Esophagus muscularis mucosa (tissue), 3 donors: ENCODE measurements at regions not wholly inside any gene's neighbourhood (a gene's known extent, or its start where the extent isn't known, plus 50 kb on each side); places are given as distances from the start of the nearest gene placed in this dataset.

ENCODE experiments used
- CTCF ChIP-seq, 3 experiments: fragments of 200-600 bp in 2 of 3; fragments of 450-650 bp in 1 of 3; sonication (generic) in 2 of 3; IDR thresholded peaks; one replicate each; pipeline ENCODE4 v1.5.1; 2017 to 2019; ENCODE audit warnings: antibody characterized with exemption in 3 of 3, mild to moderate bottlenecking in 2 of 3, moderate library complexity in 1 of 3
- POLR2AphosphoS5 ChIP-seq, 2 donors: sonication (generic); formaldehyde crosslinking; IDR thresholded peaks; one replicate each; pipeline ENCODE4 v1.6.1; 2017; ENCODE audit warnings: antibody characterized with exemption in 2 of 2

- no peak for TF ChIP-seq POLR2AphosphoS5 (IDR thresholded peaks at IDR 0.05)
- TF ChIP-seq CTCF (IDR thresholded peaks at IDR 0.05): no peak
These were observed 353.5 kb downstream of the MYCN start for GRCh38 chr2:16293871-16294270.
